Activated CD4-positive, alpha-beta memory T cell treated with anti-CD3 and anti-CD28 coated beads for 36 hours (primary cell): ENCODE measurements at regions not wholly inside any gene's neighbourhood (a gene's known extent, or its start where the extent isn't known, plus 50 kb on each side); places are given as distances from the start of the nearest gene placed in this dataset.
"Not testable (repeated sequence)": the region's sequence is repeated elsewhere in the genome, so short reads cannot be mapped to it uniquely, and the experiment has no call there.

Experiments
- CTCF ChIA-PET: fragments of 350-600 bp; sonication (Branson Sonifier 250); formaldehyde crosslinking; loops from one replicate; lab custom pipeline; 2021; ENCODE audit warnings: antibody characterized with exemption, inconsistent platforms; lab: Charles Lee
- POLR2A ChIA-PET: fragments of 350-600 bp; sonication (Branson Sonifier 250); formaldehyde crosslinking; loops from one replicate; lab custom pipeline; 2021; ENCODE audit warnings: antibody characterized with exemption; lab: Charles Lee
- DNase-seq: peaks from one replicate; pipeline ENCODE4 v3.0.0-alpha.2; 2020
- H3K27ac Mint-ChIP-seq: one replicate; pipeline ENCODE4 v1.8.0; 2021; ENCODE audit warnings: mixed read lengths
- H3K27me3 Mint-ChIP-seq: one replicate; pipeline ENCODE4 v1.8.0; 2021; ENCODE audit warnings: mixed read lengths
- H3K36me3 Mint-ChIP-seq: one replicate; pipeline ENCODE4 v1.8.0; 2021; ENCODE audit warnings: mixed read lengths
- H3K4me1 Mint-ChIP-seq: one replicate; pipeline ENCODE4 v1.8.0; 2021; ENCODE audit warnings: low read depth, mixed read lengths
- H3K4me3 Mint-ChIP-seq: one replicate; pipeline ENCODE4 v1.8.0; 2021; ENCODE audit warnings: mild to moderate bottlenecking, mixed read lengths
- H3K9me3 Mint-ChIP-seq: one replicate; pipeline ENCODE4 v1.8.0; 2021; ENCODE audit warnings: mixed read lengths
- intact Hi-C: fragments of 100-400 bp; cut with micrococcal nuclease; formaldehyde crosslinking; loops from one replicate; pipeline ENCODE4 v1.15.1; 2023

- Mint-ChIP-seq H3K36me3 (no peaks in the 10 kb centered on the region), H3K27ac (no peak overlapping the region), H3K9me3 (no peaks in the 10 kb centered on the region), H3K27me3 (peaks cover 6% of the 10 kb centered on the region), H3K4me1 (no peaks in the 10 kb centered on the region), H3K4me3 (no peak overlapping the region)
- DNase-seq = no peak
- ChIA-PET POLR2A (no interaction called here), CTCF (no interaction called here)
- intact Hi-C loops = no loop called here
These were observed 447.5 kb downstream of the BUD13 start for GRCh38 chr11:116325247-116325646.

DNA sequence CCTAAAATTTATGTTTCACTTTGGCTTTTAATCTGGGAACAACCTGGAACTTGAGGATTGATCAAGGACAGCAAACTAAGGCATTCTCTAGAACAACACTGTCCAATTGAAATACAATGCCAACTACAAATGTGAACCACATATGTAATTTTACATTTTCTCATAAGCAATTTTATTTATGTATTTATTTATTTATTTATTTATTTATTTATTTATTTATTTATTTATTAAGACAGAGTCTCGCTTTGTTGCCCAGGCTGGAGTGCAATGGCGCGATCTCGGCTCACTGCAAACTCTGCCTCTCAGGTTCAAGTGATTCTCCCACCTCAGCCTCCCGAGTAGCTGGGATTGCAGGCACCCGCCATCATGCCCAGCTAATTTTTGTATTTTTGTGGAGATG is 448.7 kb downstream of the BUD13 start:
- not testable (repeated sequence) for H3K4me3 Mint-ChIP-seq

GRCh38 chr11:116317212-116317611 is 455.6 kb downstream of the BUD13 start:
- intact Hi-C loops = no loop called here
- no peaks in the 10 kb centered on the region for H3K36me3 Mint-ChIP-seq
- DNase-seq = no peak
- H3K4me1 Mint-ChIP-seq = no peaks in the 10 kb centered on the region
- ChIA-PET CTCF (no interaction called here), POLR2A (no interaction called here)
- H3K27ac Mint-ChIP-seq = no peak overlapping the region
- H3K27me3 Mint-ChIP-seq = peaks cover 13% of the 10 kb centered on the region
- H3K4me3 Mint-ChIP-seq = no peak overlapping the region
- no peaks in the 10 kb centered on the region for H3K9me3 Mint-ChIP-seq

More for the DNA sequence above, 448.7 kb downstream of the BUD13 start:
- POLR2A ChIA-PET, intact Hi-C loops, DNase-seq, H3K4me1 Mint-ChIP-seq, H3K36me3 Mint-ChIP-seq, H3K27ac Mint-ChIP-seq, H3K9me3 Mint-ChIP-seq, H3K27me3 Mint-ChIP-seq, CTCF ChIA-PET: not testable (repeated sequence)

DNA sequence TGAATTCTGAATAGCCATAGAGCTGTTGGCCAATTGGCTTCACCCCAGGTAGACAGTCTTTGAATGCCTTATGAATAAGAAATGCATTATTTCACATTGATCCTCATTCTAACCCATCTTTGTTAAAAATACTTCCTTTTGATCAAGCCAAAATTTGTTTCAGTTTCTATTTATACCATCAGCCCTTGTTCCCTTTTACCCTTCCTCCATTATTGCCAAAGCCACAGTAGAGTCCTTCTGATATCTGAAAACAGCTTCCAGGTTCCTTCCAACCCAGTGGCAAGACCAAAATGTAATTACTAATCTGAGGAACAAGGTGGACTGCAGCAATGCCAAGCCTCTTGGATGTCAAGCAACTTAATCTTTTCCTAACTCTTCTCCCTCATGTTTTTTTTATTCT is 458.8 kb downstream of the BUD13 start:
- POLR2A ChIA-PET = no interaction called here
- no peak for DNase-seq
- Mint-ChIP-seq H3K4me1 (no peaks in the 10 kb centered on the region), H3K27me3 (peaks cover 16% of the 10 kb centered on the region), H3K27ac (no peak overlapping the region), H3K36me3 (no peaks in the 10 kb centered on the region), H3K4me3 (no peak overlapping the region), H3K9me3 (no peaks in the 10 kb centered on the region)
- intact Hi-C loops = no loop called here
- CTCF ChIA-PET = no interaction called here

GRCh38 chr11:116312570-116313391 is 460.0 kb downstream of the BUD13 start:
- POLR2A ChIA-PET = no interaction called here
- H3K27me3 Mint-ChIP-seq = peaks cover 16% of the 10 kb centered on the region
- no peak overlapping the region for H3K4me3 Mint-ChIP-seq
- no peaks in the 10 kb centered on the region for H3K4me1 Mint-ChIP-seq
- no peak overlapping the region for H3K27ac Mint-ChIP-seq
- intact Hi-C loops = no loop called here
- no peaks in the 10 kb centered on the region for H3K36me3 Mint-ChIP-seq
- CTCF ChIA-PET = no interaction called here
- H3K9me3 Mint-ChIP-seq = no peaks in the 10 kb centered on the region
- DNase-seq = no peak

GRCh38 chr11:116311206-116311605 is 461.6 kb downstream of the BUD13 start:
- POLR2A ChIA-PET = no interaction called here
- Mint-ChIP-seq H3K27me3 (peaks cover 14% of the 10 kb centered on the region), H3K4me3 (no peak overlapping the region), H3K27ac (no peak overlapping the region), H3K36me3 (no peaks in the 10 kb centered on the region), H3K4me1 (no peaks in the 10 kb centered on the region), H3K9me3 (no peaks in the 10 kb centered on the region)
- CTCF ChIA-PET = no interaction called here
- intact Hi-C loops = no loop called here
- no peak for DNase-seq

GRCh38 chr11:116310698-116311097 is 462.1 kb downstream of the BUD13 start:
- H3K36me3 Mint-ChIP-seq = no peaks in the 10 kb centered on the region
- H3K9me3 Mint-ChIP-seq = no peaks in the 10 kb centered on the region
- CTCF ChIA-PET = no interaction called here

GRCh38 chr11:116310226-116310625 is 462.6 kb downstream of the BUD13 start:
- no peak for DNase-seq
- H3K36me3 Mint-ChIP-seq = no peaks in the 10 kb centered on the region

More at GRCh38 chr11:116310698-116311097, 462.1 kb downstream of the BUD13 start:
- intact Hi-C loops = no loop called here
- Mint-ChIP-seq H3K27me3 (peaks cover 14% of the 10 kb centered on the region), H3K4me1 (no peaks in the 10 kb centered on the region), H3K27ac (no peak overlapping the region), H3K4me3 (no peak overlapping the region)
- POLR2A ChIA-PET = no interaction called here
- no peak for DNase-seq

GRCh38 chr11:116309446-116309845 is 463.3 kb downstream of the BUD13 start:
- Mint-ChIP-seq H3K4me3 (no peak overlapping the region), H3K4me1 (no peaks in the 10 kb centered on the region), H3K9me3 (no peaks in the 10 kb centered on the region), H3K36me3 (no peaks in the 10 kb centered on the region), H3K27me3 (peaks cover 10% of the 10 kb centered on the region), H3K27ac (no peak overlapping the region)
- DNase-seq = no peak
- intact Hi-C loops = no loop called here
- POLR2A ChIA-PET = interaction anchor here (0.6 kb wide), 1 partner anchor 1454 kb away, joined by 3 read pairs; no protein-coding TSS in a partner anchor
- CTCF ChIA-PET = no interaction called here

More at GRCh38 chr11:116310226-116310625, 462.6 kb downstream of the BUD13 start:
- H3K27ac Mint-ChIP-seq = no peak overlapping the region
- H3K4me3 Mint-ChIP-seq = no peak overlapping the region
- intact Hi-C loops = no loop called here
- ChIA-PET POLR2A (no interaction called here), CTCF (no interaction called here)
- H3K27me3 Mint-ChIP-seq = peaks cover 14% of the 10 kb centered on the region
- H3K9me3 Mint-ChIP-seq = no peaks in the 10 kb centered on the region
- no peaks in the 10 kb centered on the region for H3K4me1 Mint-ChIP-seq

DNA sequence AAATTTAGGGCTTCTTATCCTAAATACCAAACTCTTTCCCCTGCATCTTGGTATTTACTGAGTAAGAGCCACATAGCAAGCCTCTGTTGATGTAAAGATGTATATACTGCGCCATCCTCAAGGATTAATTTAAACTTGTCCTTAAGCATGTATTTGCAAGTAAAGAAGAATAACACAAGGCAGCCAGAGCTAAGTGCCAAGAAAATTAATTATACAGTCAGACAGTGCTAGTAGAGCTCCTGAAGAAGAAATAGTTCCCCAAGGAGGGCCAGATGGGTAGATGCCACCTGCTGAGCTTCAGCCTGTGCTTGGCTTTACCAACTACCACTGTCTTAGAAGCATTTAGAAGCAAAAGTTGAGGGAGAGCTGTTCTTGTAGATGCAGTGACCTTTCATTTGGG is 470.0 kb downstream of the BUD13 start:
- intact Hi-C loops = no loop called here
- Mint-ChIP-seq H3K27me3 (peaks cover 1% of the 10 kb centered on the region), H3K4me3 (no peak overlapping the region), H3K4me1 (no peaks in the 10 kb centered on the region), H3K27ac (no peak overlapping the region), H3K36me3 (no peaks in the 10 kb centered on the region), H3K9me3 (no peaks in the 10 kb centered on the region)
- ChIA-PET CTCF (no interaction called here), POLR2A (no interaction called here)
- no peak for DNase-seq

GRCh38 chr11:116301141-116301540 is 471.6 kb downstream of the BUD13 start:
- Mint-ChIP-seq H3K27me3 (peaks cover 1% of the 10 kb centered on the region), H3K9me3 (no peaks in the 10 kb centered on the region), H3K4me3 (no peak overlapping the region), H3K36me3 (no peaks in the 10 kb centered on the region), H3K4me1 (no peaks in the 10 kb centered on the region), H3K27ac (no peak overlapping the region)
- ChIA-PET CTCF (no interaction called here), POLR2A (no interaction called here)
- DNase-seq = no peak
- intact Hi-C loops = no loop called here

DNA sequence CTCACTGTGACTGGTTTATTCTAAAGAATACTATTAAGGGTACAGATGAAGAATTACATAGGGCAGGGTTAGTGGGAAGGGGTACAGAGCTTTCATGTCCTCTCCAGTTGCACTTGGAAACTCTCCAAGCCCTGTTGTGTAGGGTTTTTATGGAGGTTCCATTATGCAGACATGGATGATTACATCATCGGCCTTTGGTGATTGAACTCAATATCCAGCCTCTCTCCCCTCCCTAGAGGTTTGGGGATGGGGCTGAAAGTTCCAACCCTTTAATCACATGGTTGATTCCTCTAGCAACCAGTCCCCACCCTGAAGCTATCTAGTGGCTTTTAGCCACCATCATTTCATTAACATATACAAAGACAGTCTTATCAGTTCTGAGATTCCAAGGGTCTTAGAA is 472.6 kb downstream of the BUD13 start:
- peaks cover 1% of the 10 kb centered on the region for H3K27me3 Mint-ChIP-seq

GRCh38 chr11:116294630-116295029 is 478.2 kb downstream of the BUD13 start:
- CTCF ChIA-PET = no interaction called here
- H3K4me3 Mint-ChIP-seq = no peak overlapping the region

More for the DNA sequence above, 472.6 kb downstream of the BUD13 start:
- Mint-ChIP-seq H3K27ac (no peak overlapping the region), H3K4me3 (no peak overlapping the region), H3K4me1 (no peaks in the 10 kb centered on the region), H3K9me3 (no peaks in the 10 kb centered on the region), H3K36me3 (no peaks in the 10 kb centered on the region)
- POLR2A ChIA-PET = no interaction called here
- CTCF ChIA-PET = no interaction called here
- intact Hi-C loops = no loop called here
- no peak for DNase-seq

More at GRCh38 chr11:116294630-116295029, 478.2 kb downstream of the BUD13 start:
- Mint-ChIP-seq H3K36me3 (no peaks in the 10 kb centered on the region), H3K27me3 (peaks cover 1% of the 10 kb centered on the region), H3K27ac (no peak overlapping the region), H3K4me1 (no peaks in the 10 kb centered on the region), H3K9me3 (peaks cover 5% of the 10 kb centered on the region)
- POLR2A ChIA-PET = no interaction called here
- DNase-seq = no peak
- intact Hi-C loops = no loop called here
